COLO829 (cell line): ENCODE measurements at regions not wholly inside any gene's neighbourhood (a gene's known extent, or its start where the extent isn't known, plus 50 kb on each side); places are given as distances from the start of the nearest gene placed in this dataset.
"Not testable (repeated sequence)": the region's sequence is repeated elsewhere in the genome, so short reads cannot be mapped to it uniquely, and the experiment has no call there.

ENCODE experiments used
- DNase-seq: peaks from one replicate; pipeline ENCODE4 v3.0.0; 2012; ENCODE audit warnings: low spot score

GRCh38 chr5:19064094-19064493, 923.9 kb downstream of the CDH18 start:
- DNase-seq: no peak

- no peak for DNase-seq
Measured at GRCh38 chr5:19067741-19068140, 920.3 kb downstream of the CDH18 start.

- no peak for DNase-seq
Measured at GRCh38 chr5:19098434-19098833, 889.6 kb downstream of the CDH18 start.

GRCh38 chr5:19099195-19099594, 888.8 kb downstream of the CDH18 start:
- no peak for DNase-seq

GRCh38 chr5:19104948-19105347, 883.1 kb downstream of the CDH18 start:
- DNase-seq: no peak

- no peak for DNase-seq
Measured at GRCh38 chr5:19122923-19123322, 865.1 kb downstream of the CDH18 start.

GRCh38 chr5:19125956-19126713, 861.9 kb downstream of the CDH18 start:
- no peak for DNase-seq

GRCh38 chr5:19140276-19140675, 847.7 kb downstream of the CDH18 start:
- DNase-seq: no peak

GRCh38 chr5:19141937-19142524, 846.0 kb downstream of the CDH18 start:
- DNase-seq: not testable (repeated sequence)

- not testable (repeated sequence) for DNase-seq
Measured at GRCh38 chr5:19142713-19143414, 845.1 kb downstream of the CDH18 start.

- no peak for DNase-seq
Measured at GRCh38 chr5:19143935-19144334, 844.1 kb downstream of the CDH18 start.

GRCh38 chr5:19169426-19169825, 818.6 kb downstream of the CDH18 start:
- DNase-seq: no peak

GRCh38 chr5:19172926-19173470, 815.0 kb downstream of the CDH18 start:
- DNase-seq: no peak

GRCh38 chr5:19175776-19176570, 812.0 kb downstream of the CDH18 start:
- no peak for DNase-seq

- DNase-seq: no peak
Measured at GRCh38 chr5:19179571-19179970, 808.4 kb downstream of the CDH18 start.

GRCh38 chr5:19189176-19189575, 798.8 kb downstream of the CDH18 start:
- no peak for DNase-seq

- DNase-seq: no peak
Measured at GRCh38 chr5:19193631-19194030, 794.4 kb downstream of the CDH18 start.

- DNase-seq: no peak
Measured at GRCh38 chr5:19196631-19197030, 791.4 kb downstream of the CDH18 start.

GRCh38 chr5:19200251-19200650, 787.7 kb downstream of the CDH18 start:
- DNase-seq: no peak

- no peak for DNase-seq
Measured at GRCh38 chr5:19208397-19208796, 779.6 kb downstream of the CDH18 start.

- DNase-seq: no peak
Measured at GRCh38 chr5:19210886-19211285, 777.1 kb downstream of the CDH18 start.

- no peak for DNase-seq
Measured at GRCh38 chr5:19229179-19229835, 758.7 kb downstream of the CDH18 start.
